Stimulated activated CD4-positive, alpha-beta T cell treated with anti-CD3 and anti-CD28 coated beads, TNF-alpha, amount 100 ng/mL, for 1 hour (primary cell): ENCODE measurements at regions not wholly inside any gene's neighbourhood (a gene's known extent, or its start where the extent isn't known, plus 50 kb on each side); places are given as distances from the start of the nearest gene placed in this dataset.

Experiments used
- DNase-seq, 3 donors: peaks; one replicate each; pipeline ENCODE4 v3.0.0-alpha.2; 2020; ENCODE audit warnings: low read depth in 3 of 3, low spot score in 1 of 3

DNA sequence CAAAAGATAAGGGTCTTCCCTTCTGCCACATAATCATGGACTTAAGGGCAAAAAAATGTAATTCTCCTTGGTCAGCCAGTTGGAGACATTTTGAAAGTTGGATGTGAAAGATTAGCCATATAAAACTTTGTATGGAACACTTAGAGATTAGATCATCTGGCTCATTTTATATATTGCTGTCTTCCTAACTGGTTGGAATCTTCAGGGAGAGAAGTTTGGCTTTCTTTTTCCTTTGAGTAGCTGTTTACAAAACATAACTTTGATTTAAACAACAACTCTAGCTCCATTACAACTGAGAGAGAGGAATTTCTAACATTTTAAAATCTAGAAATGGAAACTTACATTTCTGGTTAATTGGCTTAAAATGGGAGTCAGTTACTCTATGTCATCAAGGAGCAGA is 132.7 kb downstream of the RDH14 start:
- no peak for DNase-seq

GRCh38 chr2:18426174-18426573 is 134.3 kb downstream of the RDH14 start:
- DNase-seq, result no peak

GRCh38 chr2:18425210-18425703 is 135.2 kb downstream of the RDH14 start:
- no peak for DNase-seq

DNA sequence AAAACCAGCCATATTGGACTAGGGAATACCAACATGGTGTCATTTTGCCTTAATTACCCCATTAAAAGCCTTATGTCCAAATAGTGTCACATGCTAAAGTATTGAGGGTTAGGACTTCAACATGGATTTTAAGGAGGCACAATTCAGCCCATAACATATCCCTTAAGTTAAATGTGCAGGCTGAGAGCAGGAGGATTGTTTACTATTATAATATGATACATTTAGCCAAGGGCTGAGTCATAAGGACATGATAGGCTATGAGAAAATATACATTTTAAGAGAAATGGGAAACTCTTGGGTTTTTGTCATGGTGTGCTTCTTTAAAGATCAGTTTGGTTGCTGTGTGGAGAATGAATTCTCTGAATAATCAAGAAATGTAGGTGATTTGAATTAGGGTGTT is 136.8 kb downstream of the RDH14 start:
- DNase-seq, result no peak

DNA sequence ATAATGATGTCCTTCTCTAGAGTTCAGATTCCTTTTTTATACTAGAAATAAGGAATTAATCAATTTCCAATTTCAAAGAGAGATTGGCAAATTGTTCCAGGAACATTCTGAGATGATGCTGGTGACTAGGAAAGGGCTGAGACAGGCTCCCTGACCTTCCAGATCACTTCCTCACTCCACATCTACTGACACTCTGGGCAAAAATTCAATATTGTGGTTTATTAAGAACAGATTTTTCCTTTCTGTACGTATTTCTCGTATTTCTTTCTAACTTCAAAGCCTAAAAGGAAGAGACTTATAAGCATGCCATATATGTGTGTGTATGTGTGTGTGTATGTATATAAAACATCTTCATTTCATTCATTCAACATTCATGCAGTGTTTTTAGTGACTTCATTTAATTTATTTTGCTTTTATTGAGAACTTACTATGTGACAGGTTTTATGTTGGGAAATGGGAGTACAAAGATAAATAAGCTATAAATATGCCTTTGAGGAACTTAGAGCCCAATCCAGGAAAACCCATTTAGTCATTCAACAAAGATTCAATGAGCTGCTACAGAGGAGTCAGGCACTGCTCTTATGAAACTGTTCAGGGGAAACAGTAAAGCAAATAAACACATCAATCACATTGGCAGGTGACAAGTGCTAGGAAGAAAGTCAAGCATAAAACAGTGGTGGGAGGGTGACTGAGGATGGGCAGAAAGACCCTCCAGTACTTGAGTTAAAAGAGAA is 137.9 kb downstream of the RDH14 start:
- DNase-seq, result no peak

- DNase-seq, result no peak
Measured at GRCh38 chr2:18413676-18414396, 146.6 kb downstream of the RDH14 start.

GRCh38 chr2:18412980-18413675 is 147.3 kb downstream of the RDH14 start:
- no peak for DNase-seq

GRCh38 chr2:18411626-18412025 is 148.8 kb downstream of the RDH14 start:
- no peak for DNase-seq

GRCh38 chr2:18410543-18410942 is 149.9 kb downstream of the RDH14 start:
- DNase-seq, result no peak

- no peak for DNase-seq
Measured at GRCh38 chr2:18408638-18409037, 151.8 kb downstream of the RDH14 start.

DNA sequence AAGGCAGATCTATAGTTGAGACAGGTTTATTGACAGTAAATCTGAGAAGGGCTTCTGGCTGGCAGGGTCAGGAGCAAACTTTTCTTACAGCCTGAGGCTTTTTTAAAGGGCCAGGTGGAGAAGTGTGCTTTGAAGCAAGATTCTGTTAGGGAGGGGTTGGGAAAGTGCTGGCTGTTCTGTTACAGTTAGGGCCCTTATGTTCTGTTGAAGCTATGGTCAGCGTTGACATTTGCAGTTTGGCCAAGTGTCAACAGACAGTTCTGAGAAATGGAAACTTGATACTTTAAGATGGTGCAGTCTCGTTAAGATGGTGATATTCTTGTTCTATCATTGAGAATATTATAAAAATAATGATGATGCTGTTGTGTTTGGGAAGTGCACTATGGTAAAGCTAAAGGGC is 154.2 kb downstream of the RDH14 start:
- no peak for DNase-seq

- no peak for DNase-seq
Measured at GRCh38 chr2:18404708-18405107, 155.7 kb downstream of the RDH14 start.

- DNase-seq, result no peak
Measured at GRCh38 chr2:18403921-18404522, 156.4 kb downstream of the RDH14 start.

DNA sequence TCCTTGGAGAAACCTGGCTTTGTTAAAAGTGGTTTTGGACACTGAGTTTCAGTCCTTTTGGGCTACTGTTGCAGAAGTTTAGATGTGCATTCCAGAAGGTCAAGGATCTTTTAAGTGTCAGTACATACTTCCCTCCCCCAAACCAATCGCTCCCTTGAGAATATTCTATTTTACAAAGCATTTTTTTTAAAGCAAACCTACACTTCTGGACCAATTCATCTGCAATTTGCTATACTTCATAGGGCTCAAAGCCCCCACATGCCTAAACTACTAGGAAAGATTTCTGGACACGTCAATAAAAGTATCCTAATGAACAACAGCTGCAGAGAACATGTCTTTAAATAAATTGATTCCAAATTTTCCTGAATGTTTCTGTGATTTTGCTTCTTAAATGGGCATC is 157.6 kb downstream of the RDH14 start:
- no peak for DNase-seq

DNA sequence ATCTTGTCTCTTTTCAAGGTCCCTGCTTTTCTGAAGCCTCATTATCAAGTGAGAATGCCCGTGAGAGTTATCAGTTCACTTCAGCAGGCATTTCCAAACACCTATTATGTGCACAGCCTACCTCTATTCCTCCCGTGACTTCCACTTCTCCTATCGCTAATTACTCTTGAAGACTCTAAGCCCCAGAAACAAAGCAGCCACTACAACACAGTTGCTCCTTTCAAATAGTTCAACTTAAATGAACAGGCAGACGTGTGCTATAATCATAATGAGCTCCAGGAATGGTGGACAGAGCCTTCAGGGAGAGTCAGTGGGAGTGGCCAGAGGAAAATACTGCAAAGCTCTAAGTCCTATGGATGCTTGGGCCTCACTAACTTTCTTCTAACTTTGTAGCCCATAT is 159.0 kb downstream of the RDH14 start:
- DNase-seq, result no peak

- DNase-seq, result no peak
Measured at GRCh38 chr2:18399601-18400000, 160.9 kb downstream of the RDH14 start.

- DNase-seq, result no peak
Measured at GRCh38 chr2:18398833-18399232, 161.6 kb downstream of the RDH14 start.

GRCh38 chr2:18396329-18397010 is 164.0 kb downstream of the RDH14 start:
- DNase-seq, result no peak

GRCh38 chr2:18395555-18395954 is 164.9 kb downstream of the RDH14 start:
- no peak for DNase-seq

DNA sequence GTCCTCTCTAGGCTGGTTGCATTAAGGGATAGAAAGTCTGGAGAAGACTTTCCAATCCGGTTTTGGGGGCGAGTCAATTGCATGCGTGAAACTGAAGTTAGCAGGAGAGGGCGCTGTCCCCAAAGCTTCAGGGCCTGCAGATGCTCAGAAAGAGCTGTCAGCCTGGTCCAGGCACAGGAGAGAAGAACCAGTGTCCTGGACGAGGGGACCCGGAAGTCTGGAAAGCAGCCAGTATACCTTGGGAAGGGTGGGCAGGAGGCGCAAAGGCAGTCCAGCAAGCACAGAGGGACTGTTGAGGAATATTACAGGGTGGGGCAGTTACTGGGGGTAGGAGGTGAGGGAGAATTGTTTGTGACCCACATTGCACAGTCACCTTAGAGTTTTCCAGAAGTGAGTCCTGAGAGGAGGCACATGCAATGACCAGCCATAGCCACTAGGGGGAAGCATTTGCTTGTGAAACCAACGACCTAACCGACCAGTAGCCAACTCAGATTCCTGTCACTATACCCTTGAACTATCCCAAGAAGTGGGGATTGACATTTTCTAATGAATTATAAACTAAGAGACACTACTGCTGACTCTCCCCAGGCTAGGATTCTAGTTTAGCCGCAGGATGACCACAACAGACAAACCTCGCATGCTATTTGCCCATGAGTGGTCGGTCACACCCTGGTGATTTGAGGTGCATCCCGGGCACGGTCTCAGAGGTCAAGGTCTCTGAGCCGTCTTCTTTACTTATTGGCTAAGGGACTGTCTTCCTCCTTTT is 172.8 kb downstream of the RDH14 start:
- peak in 2 of 3 donors; percentile 21 to 27 for DNase-seq
